GM18868 (cell line): ENCODE measurements at regions not wholly inside any gene's neighbourhood (a gene's known extent, or its start where the extent isn't known, plus 50 kb on each side); places are given as distances from the start of the nearest gene placed in this dataset.

Experiments
- ATAC-seq: cut with Tn5 transposase; IDR thresholded peaks from one replicate; pipeline ENCODE4 v1.9.1; 2021; ENCODE audit warnings: mild to moderate bottlenecking, moderate library complexity; ENCODE audit not compliant: unreplicated experiment

DNA sequence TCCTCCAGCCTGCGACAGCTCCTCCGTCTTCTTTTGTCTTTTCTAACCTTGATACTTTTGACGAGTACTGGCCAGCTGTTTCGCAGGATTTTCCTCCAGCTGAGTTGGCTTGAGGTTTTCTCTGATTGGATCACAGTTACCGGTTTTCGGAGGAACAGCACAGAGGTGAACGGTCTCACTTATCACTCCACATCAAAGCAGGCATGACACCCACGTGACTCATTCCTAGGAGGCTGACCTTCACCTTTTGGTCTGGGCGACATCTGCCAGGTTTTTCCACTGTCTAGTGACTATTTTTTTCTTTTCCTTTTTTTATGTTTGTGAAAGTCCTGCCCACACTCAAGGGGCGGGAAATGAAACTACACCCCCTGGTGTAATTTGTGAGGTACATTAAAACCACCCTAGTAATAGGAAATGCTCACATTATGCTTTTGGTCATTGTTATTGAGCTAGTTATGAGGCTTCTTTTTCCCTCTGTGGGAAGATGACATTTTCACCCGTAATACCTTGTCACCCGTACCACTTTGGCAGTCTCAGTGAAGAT lies 319.2 kb downstream of the GADD45G start:
- ATAC-seq = no peak

DNA sequence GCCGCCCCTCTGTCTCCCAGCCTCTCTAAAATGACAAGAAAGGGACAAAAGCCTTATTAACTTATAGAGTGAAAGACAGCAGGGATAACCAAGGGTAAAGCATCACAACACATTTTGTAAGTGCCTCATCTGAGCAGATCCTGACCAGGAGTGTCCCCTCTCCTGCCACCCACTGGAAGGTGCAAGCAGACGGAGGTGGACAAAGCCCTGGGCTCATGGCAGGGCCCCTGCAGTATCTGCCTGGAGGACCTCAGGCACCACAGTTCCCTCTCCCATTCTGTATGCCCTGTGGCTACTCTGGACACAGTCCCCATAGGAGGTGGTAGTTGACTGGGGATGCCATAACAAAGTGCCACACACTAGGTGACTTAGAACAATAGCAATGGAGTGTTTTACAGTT lies 319.8 kb downstream of the GADD45G start:
- no peak for ATAC-seq

DNA sequence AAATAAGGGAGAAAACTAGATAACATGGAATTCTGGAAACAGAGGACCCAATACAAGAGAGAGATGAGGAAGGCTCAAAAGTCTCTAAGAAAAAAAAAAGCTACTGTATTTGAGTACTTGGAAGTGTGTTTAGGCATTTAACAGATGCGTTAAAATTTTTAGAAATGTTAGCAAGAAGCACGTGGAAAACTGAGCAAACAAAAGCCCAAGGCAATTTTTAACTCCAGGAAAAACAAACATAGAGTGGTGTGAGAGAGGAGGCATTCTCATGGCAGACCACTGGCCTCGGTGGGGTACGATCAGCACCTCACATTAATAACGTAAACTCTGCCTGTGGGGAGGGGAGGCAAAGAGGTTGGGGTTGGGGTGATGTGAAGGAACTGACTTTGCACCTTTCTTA lies 321.4 kb downstream of the GADD45G start:
- no peak for ATAC-seq

- no peak for ATAC-seq
Observed at GRCh38 chr9:89926691-89927220, 321.9 kb downstream of the GADD45G start.

GRCh38 chr9:89928106-89928505 lies 323.3 kb downstream of the GADD45G start:
- ATAC-seq = no peak

- no peak for ATAC-seq
Observed at GRCh38 chr9:89928521-89929275, 323.9 kb downstream of the GADD45G start.

GRCh38 chr9:89929315-89929672 lies 324.5 kb downstream of the GADD45G start:
- no peak for ATAC-seq

DNA sequence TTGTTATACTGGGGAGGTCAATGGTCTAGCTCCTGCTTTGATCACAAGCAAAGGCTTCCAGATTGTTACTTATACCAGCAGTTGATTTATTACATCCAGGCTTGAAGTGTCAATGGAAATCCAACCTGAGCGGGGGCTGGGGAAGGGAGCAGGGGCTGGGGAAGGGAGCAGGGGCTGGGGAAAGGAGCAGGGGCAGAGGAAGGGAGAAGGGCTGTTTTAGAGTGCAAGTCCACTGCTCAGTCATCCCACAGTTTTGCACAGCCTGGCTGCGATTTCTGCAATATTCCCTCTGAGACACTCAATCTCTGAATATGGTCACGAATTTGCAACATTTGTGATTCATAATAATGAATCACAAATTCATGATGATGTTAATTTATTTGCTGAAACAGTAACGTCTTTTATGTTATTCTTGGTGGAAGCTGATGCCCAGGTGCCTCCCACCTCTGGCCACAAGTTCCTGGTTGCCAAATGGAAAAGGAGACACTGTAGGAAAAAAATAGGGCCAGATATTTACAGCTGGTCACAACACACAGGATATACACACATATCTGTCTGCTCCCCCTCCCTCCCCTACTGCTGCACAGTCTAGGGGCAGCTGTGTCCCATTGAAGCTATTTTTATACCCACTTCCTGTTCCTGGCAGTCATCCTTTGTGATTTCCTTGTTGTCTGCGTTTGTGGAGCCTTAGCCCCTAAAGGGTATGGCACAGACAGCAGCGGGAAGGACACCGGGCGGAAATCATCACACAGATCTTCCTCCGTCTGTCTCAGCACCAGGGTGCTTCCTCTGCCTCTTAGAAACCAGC lies 325.1 kb downstream of the GADD45G start:
- ATAC-seq = no peak

- ATAC-seq = no peak
Observed at GRCh38 chr9:89933578-89933977, 328.8 kb downstream of the GADD45G start.

- no peak for ATAC-seq
Observed at GRCh38 chr9:89935115-89935514, 330.3 kb downstream of the GADD45G start.

GRCh38 chr9:89935801-89936200 lies 331.0 kb downstream of the GADD45G start:
- ATAC-seq = no peak

GRCh38 chr9:89937051-89937450 lies 332.2 kb downstream of the GADD45G start:
- ATAC-seq = no peak

DNA sequence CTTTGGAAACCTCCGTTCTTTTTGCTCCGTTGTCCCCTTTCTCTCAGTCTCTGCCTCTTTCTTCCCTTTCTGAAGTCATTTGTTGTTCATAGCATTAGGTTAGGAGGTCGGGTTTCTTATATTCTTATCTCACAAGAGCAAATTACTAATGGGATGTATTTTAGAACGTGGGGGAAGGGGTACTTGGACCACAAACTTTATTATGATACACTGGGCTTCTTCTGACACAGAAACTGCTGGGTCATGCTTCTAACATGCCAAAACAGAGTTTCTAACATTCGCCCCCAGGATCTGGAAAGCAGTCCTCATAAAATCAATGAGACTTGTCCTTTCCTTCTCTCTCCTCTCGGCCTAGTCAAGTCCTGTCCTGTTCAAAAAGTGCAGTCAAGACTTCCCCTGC lies 334.4 kb downstream of the GADD45G start:
- ATAC-seq = no peak

- ATAC-seq = no peak
Observed at GRCh38 chr9:89939626-89940292, 334.9 kb downstream of the GADD45G start.

- ATAC-seq = no peak
Observed at GRCh38 chr9:89940625-89941024, 335.8 kb downstream of the GADD45G start.

- no peak for ATAC-seq
Observed at GRCh38 chr9:89941875-89942274, 337.1 kb downstream of the GADD45G start.

GRCh38 chr9:89942643-89943042 lies 337.8 kb downstream of the GADD45G start:
- ATAC-seq = no peak

- no peak for ATAC-seq
Observed at GRCh38 chr9:89943309-89943708, 338.5 kb downstream of the GADD45G start.

- ATAC-seq = no peak
Observed at GRCh38 chr9:89943728-89944127, 338.9 kb downstream of the GADD45G start.

- no peak for ATAC-seq
Observed at GRCh38 chr9:89945133-89945532, 340.3 kb downstream of the GADD45G start.

GRCh38 chr9:89946741-89947140 lies 341.9 kb downstream of the GADD45G start:
- no peak for ATAC-seq
